ENCODE measurements at regions not wholly inside any gene's neighbourhood (a gene's known extent, or its start where the extent isn't known, plus 50 kb on each side); places are given as distances from the start of the nearest gene placed in this dataset.

- DNase-seq (ENCODE audit: low spot score) = no peak
- in situ Hi-C loops (cut with HindIII; ENCODE audit: low sequenced_read_pairs) = no loop called here
Measured at GRCh38 chr2:52940101-52940500, 827.5 kb upstream of the CHAC2 start.

GRCh38 chr2:52939250-52939649 lies 828.4 kb upstream of the CHAC2 start:
- DNase-seq (ENCODE audit: low spot score) = no peak
- in situ Hi-C loops (cut with HindIII; ENCODE audit: low sequenced_read_pairs) = no loop called here

- in situ Hi-C loops (cut with HindIII; ENCODE audit: low sequenced_read_pairs) = no loop called here
- no peak for DNase-seq (ENCODE audit: low spot score)
Measured at GRCh38 chr2:52936029-52936428, 831.6 kb upstream of the CHAC2 start.

- in situ Hi-C loops (cut with HindIII; ENCODE audit: low sequenced_read_pairs) = no loop called here
- no peak for DNase-seq (ENCODE audit: low spot score)
Measured at GRCh38 chr2:52934920-52935640, 832.5 kb upstream of the CHAC2 start.

- in situ Hi-C loops (cut with HindIII; ENCODE audit: low sequenced_read_pairs) = no loop called here
- DNase-seq (ENCODE audit: low spot score) = no peak
Measured at GRCh38 chr2:52934323-52934898, 833.2 kb upstream of the CHAC2 start.

GRCh38 chr2:52933878-52934277 lies 833.7 kb upstream of the CHAC2 start:
- in situ Hi-C loops (cut with HindIII; ENCODE audit: low sequenced_read_pairs) = no loop called here
- no peak for DNase-seq (ENCODE audit: low spot score)

GRCh38 chr2:52931660-52932059 lies 835.9 kb upstream of the CHAC2 start:
- DNase-seq (ENCODE audit: low spot score) = no peak
- in situ Hi-C loops (cut with HindIII; ENCODE audit: low sequenced_read_pairs) = no loop called here

GRCh38 chr2:52929412-52929811 lies 838.2 kb upstream of the CHAC2 start:
- no peak for DNase-seq (ENCODE audit: low spot score)
- in situ Hi-C loops (cut with HindIII; ENCODE audit: low sequenced_read_pairs) = no loop called here

- in situ Hi-C loops (cut with HindIII; ENCODE audit: low sequenced_read_pairs) = no loop called here
- no peak for DNase-seq (ENCODE audit: low spot score)
Measured at GRCh38 chr2:52919673-52920072, 847.9 kb upstream of the CHAC2 start.

GRCh38 chr2:52918551-52918950 lies 849.1 kb upstream of the CHAC2 start:
- no peak for DNase-seq (ENCODE audit: low spot score)
- in situ Hi-C loops (cut with HindIII; ENCODE audit: low sequenced_read_pairs) = no loop called here

GRCh38 chr2:52916981-52917380 lies 850.6 kb upstream of the CHAC2 start:
- in situ Hi-C loops (cut with HindIII; ENCODE audit: low sequenced_read_pairs) = no loop called here
- no peak for DNase-seq (ENCODE audit: low spot score)

GRCh38 chr2:52904355-52904891 lies 863.2 kb upstream of the CHAC2 start:
- in situ Hi-C loops (cut with HindIII; ENCODE audit: low sequenced_read_pairs) = no loop called here
- DNase-seq (ENCODE audit: low spot score) = no peak

GRCh38 chr2:52897511-52898044 lies 870.0 kb upstream of the CHAC2 start:
- no peak for DNase-seq (ENCODE audit: low spot score)
- in situ Hi-C loops (cut with HindIII; ENCODE audit: low sequenced_read_pairs) = no loop called here

- DNase-seq (ENCODE audit: low spot score) = peak; percentile 74
- in situ Hi-C loops (cut with HindIII; ENCODE audit: low sequenced_read_pairs) = no loop called here
Measured at GRCh38 chr2:52895726-52896340, 871.8 kb upstream of the CHAC2 start.

- in situ Hi-C loops (cut with HindIII; ENCODE audit: low sequenced_read_pairs) = no loop called here
- peak; percentile 91 for DNase-seq (ENCODE audit: low spot score)
Measured at GRCh38 chr2:52886556-52886955, 881.0 kb upstream of the CHAC2 start.

GRCh38 chr2:52884761-52885352 lies 882.7 kb upstream of the CHAC2 start:
- in situ Hi-C loops (cut with HindIII; ENCODE audit: low sequenced_read_pairs) = no loop called here
- no peak for DNase-seq (ENCODE audit: low spot score)

GRCh38 chr2:52882974-52883373 lies 884.6 kb upstream of the CHAC2 start:
- in situ Hi-C loops (cut with HindIII; ENCODE audit: low sequenced_read_pairs) = no loop called here
- no peak for DNase-seq (ENCODE audit: low spot score)

GRCh38 chr2:52881606-52882005 lies 886.0 kb upstream of the CHAC2 start:
- DNase-seq (ENCODE audit: low spot score) = no peak
- in situ Hi-C loops (cut with HindIII; ENCODE audit: low sequenced_read_pairs) = no loop called here

- no peak for DNase-seq (ENCODE audit: low spot score)
- in situ Hi-C loops (cut with HindIII; ENCODE audit: low sequenced_read_pairs) = no loop called here
Measured at GRCh38 chr2:52880872-52881271, 886.7 kb upstream of the CHAC2 start.

- in situ Hi-C loops (cut with HindIII; ENCODE audit: low sequenced_read_pairs) = no loop called here
- DNase-seq (ENCODE audit: low spot score) = no peak
Measured at GRCh38 chr2:52879561-52879960, 888.0 kb upstream of the CHAC2 start.

Measured in G401 (cell line).